Nephron progenitor cell (in vitro differentiated cells): ENCODE measurements at regions not wholly inside any gene's neighbourhood (a gene's known extent, or its start where the extent isn't known, plus 50 kb on each side); places are given as distances from the start of the nearest gene placed in this dataset.
"Not testable (repeated sequence)": the region's sequence is repeated elsewhere in the genome, so short reads cannot be mapped to it uniquely, and the experiment has no call there.

Experiments used
- DNase-seq: peaks from one replicate; pipeline ENCODE4 v3.0.0; 2021
- H3K27ac Mint-ChIP-seq: 2 replicates; pipeline ENCODE4 v1.8.0; 2021; ENCODE audit warnings: mild to moderate bottlenecking, moderate library complexity, mixed read lengths
- H3K27me3 Mint-ChIP-seq: 2 replicates; pipeline ENCODE4 v1.8.0; 2021; ENCODE audit warnings: mild to moderate bottlenecking, low read depth, mixed read lengths; ENCODE audit not compliant: poor library complexity
- H3K36me3 Mint-ChIP-seq: 2 replicates; pipeline ENCODE4 v1.8.0; 2021; ENCODE audit warnings: low read depth, mixed read lengths
- H3K4me1 Mint-ChIP-seq: 2 replicates; pipeline ENCODE4 v1.8.0; 2021; ENCODE audit warnings: mixed read lengths
- H3K4me3 Mint-ChIP-seq: 2 replicates; pipeline ENCODE4 v1.8.0; 2021; ENCODE audit warnings: mild to moderate bottlenecking, moderate library complexity, mixed read lengths
- H3K9me3 Mint-ChIP-seq: 2 replicates; pipeline ENCODE4 v1.8.0; 2021; ENCODE audit warnings: mild to moderate bottlenecking, moderate library complexity, mixed read lengths
- TF ChIP-seq, protein P1 (sequence below): fragments of 200-600 bp; sonication (generic); IDR thresholded peaks from 2 replicates; pipeline ENCODE4 v1.5.0; 2021; ENCODE audit warnings: antibody characterized with exemption

GRCh38 chr13:33671560-33671959 lies 146.4 kb upstream of the RFC3 start:
- Mint-ChIP-seq H3K4me3 (no peak overlapping the region), H3K4me1 (peaks cover 7% of the 10 kb centered on the region), H3K36me3 (no peaks in the 10 kb centered on the region), H3K27me3 (no peaks in the 10 kb centered on the region), H3K9me3 (no peaks in the 10 kb centered on the region), H3K27ac (no peak overlapping the region)
- no peak for DNase-seq
- TF ChIP-seq, protein P1, sequence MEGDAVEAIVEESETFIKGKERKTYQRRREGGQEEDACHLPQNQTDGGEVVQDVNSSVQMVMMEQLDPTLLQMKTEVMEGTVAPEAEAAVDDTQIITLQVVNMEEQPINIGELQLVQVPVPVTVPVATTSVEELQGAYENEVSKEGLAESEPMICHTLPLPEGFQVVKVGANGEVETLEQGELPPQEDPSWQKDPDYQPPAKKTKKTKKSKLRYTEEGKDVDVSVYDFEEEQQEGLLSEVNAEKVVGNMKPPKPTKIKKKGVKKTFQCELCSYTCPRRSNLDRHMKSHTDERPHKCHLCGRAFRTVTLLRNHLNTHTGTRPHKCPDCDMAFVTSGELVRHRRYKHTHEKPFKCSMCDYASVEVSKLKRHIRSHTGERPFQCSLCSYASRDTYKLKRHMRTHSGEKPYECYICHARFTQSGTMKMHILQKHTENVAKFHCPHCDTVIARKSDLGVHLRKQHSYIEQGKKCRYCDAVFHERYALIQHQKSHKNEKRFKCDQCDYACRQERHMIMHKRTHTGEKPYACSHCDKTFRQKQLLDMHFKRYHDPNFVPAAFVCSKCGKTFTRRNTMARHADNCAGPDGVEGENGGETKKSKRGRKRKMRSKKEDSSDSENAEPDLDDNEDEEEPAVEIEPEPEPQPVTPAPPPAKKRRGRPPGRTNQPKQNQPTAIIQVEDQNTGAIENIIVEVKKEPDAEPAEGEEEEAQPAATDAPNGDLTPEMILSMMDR: no peak

DNA sequence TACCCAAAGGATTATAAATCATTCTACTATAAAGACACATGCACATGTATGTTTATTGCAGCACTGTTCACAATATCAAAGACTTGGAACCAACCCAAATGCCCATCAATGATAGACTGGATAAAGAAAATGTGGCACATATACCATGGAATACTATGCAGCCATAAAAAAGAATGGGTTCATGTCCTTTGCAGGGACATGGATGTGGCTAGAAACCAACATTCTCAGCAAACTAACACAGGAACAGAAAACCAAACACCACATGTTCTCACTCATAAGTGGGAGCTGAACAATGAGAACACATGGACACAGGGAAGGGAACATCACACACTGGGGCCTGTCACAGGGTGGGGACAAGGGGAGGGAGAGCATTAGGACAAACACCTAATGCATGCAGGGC lies 145.9 kb upstream of the RFC3 start:
- H3K27ac Mint-ChIP-seq, H3K27me3 Mint-ChIP-seq, H3K36me3 Mint-ChIP-seq, H3K4me3 Mint-ChIP-seq, H3K9me3 Mint-ChIP-seq, DNase-seq: not testable (repeated sequence)
- peaks cover 11% of the 10 kb centered on the region for H3K4me1 Mint-ChIP-seq

DNA sequence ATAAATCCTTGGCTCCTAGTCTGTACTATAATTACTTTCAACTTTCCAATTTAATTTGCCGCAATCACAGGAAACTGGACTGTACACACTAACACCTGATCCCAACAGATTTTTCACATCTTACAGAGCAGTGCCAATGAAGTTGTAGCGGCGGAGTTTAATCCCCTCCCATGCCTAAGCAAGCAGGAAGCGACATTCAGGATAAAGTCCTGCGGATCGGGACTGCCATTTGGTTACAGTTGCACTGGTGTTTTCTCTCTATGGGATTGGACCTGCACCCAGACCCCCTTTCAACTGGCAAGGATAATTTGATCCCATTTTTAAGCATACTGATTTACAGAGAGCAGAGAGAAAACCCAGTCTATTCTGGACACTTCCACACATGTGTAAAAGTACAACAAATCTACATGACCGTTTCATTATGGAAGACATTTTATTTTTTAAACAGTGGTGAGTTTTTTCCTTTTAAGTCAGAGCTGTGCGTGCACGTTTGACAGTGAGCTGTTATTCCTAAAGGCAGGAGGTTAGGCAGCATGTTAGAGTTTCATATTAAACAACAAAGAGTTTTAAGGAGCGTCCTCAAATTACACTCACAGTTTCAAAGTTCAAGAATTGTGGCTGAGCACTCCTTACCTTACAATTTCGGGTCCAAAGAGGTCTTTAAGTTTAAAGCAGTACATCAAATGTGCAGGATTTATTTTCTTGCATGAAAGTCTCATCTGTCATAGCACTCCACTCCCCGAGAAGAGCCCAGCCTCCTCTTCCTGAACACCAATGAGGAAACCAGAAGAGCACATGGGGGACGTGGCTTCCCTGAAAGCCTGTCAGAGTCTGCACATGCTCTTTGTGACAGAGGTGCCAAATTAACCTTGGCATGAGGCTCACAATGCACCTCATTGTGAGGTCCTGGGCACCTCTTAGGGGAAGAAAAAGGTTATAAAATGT lies 141.6 kb upstream of the RFC3 start:
- no peaks in the 10 kb centered on the region for H3K36me3 Mint-ChIP-seq
- TF ChIP-seq, protein P1: no peak
- H3K9me3 Mint-ChIP-seq: peaks cover 5% of the 10 kb centered on the region
- no peaks in the 10 kb centered on the region for H3K27me3 Mint-ChIP-seq
- peak; percentile 9 for DNase-seq
- H3K27ac Mint-ChIP-seq: no peak overlapping the region
- H3K4me3 Mint-ChIP-seq: peak overlapping the region; percentile 29
- H3K4me1 Mint-ChIP-seq: peaks cover 21% of the 10 kb centered on the region

GRCh38 chr13:33677215-33677614 lies 140.7 kb upstream of the RFC3 start:
- Mint-ChIP-seq H3K4me3 (no peak overlapping the region), H3K27ac (no peak overlapping the region)

DNA sequence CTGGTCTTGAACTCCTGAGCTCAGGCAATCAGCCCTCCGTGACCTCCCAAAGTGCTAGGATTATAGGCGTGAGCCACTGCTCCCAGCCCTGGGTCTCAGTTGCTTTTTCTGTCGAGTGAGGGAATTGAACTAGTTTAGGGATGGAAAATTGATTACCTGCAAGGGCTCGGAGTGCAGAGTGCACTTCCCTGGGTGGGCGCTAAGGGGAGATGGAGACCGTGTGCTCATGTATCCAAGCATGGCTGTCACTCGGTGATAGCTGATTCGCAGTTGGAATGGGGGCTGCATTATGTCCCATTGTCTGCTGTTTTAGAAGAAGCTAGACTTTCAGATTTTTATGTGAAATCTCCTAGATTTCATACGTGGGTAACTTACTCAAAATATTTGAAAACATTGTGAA lies 139.9 kb upstream of the RFC3 start:
- TF ChIP-seq, protein P1: no peak
- no peak for DNase-seq
- no peak overlapping the region for H3K27ac Mint-ChIP-seq
- H3K27me3 Mint-ChIP-seq: no peaks in the 10 kb centered on the region
- peaks cover 16% of the 10 kb centered on the region for H3K9me3 Mint-ChIP-seq
- no peaks in the 10 kb centered on the region for H3K36me3 Mint-ChIP-seq
- H3K4me1 Mint-ChIP-seq: peaks cover 21% of the 10 kb centered on the region
- H3K4me3 Mint-ChIP-seq: no peak overlapping the region

More at GRCh38 chr13:33677215-33677614, 140.7 kb upstream of the RFC3 start:
- DNase-seq: no peak
- TF ChIP-seq, protein P1: no peak
- Mint-ChIP-seq H3K27me3 (no peaks in the 10 kb centered on the region), H3K4me1 (peaks cover 21% of the 10 kb centered on the region), H3K9me3 (peaks cover 8% of the 10 kb centered on the region), H3K36me3 (no peaks in the 10 kb centered on the region)

DNA sequence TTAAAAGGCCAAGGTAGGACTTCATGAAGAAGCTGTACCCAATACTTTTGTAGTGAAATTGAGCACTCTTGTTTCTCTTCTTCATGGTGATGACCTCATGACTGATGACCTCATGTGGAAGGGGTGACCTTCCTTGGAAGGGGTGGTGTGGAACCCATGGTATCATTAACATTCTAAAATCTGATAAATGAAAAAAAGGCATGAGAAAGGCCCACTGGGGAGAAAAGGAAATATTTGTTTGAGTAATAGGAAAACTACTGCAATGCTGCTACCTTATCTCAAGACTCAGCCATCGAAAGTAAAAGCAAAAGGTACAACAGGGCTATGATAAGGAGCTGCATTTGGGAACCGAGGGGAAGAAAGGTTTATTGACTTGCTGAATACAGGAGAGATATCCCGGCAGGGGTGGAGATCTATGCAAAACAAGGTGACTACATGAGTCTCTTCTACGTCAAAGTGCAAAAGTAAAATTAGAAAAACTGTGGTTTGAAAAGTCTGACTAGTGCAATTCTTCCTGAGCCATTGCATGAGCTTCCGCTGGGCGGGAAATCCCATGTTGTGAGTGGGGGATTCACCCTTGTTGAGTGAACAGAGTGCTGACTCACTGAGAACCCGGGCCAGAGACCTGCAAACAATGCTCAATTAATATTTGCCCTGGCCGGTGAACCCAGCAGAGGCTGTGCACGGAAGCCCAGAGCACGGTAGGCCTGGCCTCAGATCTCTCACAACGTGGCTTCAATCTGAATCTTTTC lies 138.9 kb upstream of the RFC3 start:
- Mint-ChIP-seq H3K27ac (no peak overlapping the region), H3K27me3 (no peaks in the 10 kb centered on the region), H3K4me3 (no peak overlapping the region), H3K4me1 (peaks cover 21% of the 10 kb centered on the region), H3K36me3 (no peaks in the 10 kb centered on the region), H3K9me3 (peaks cover 20% of the 10 kb centered on the region)
- DNase-seq: no peak
- TF ChIP-seq, protein P1: no peak
